ENCODE measurements at regions not wholly inside any gene's neighbourhood (a gene's known extent, or its start where the extent isn't known, plus 50 kb on each side); places are given as distances from the start of the nearest gene placed in this dataset.

GRCh38 chr10:23604613-23605012, 165.7 kb downstream of the OTUD1 start:
- TF ChIP-seq CTCF (conservative IDR thresholded peaks at IDR 0.05; ENCODE audit: low read depth, low read length) (no peak), EZH2 (IDR thresholded peaks at IDR 0.05; ENCODE audit: low read length, unreplicated experiment) (no peak), EZH2phosphoT487 (IDR thresholded peaks at IDR 0.05; ENCODE audit: borderline replicate concordance, low read length) (no peak)
